ENCODE measurements at regions not wholly inside any gene's neighbourhood (a gene's known extent, or its start where the extent isn't known, plus 50 kb on each side); places are given as distances from the start of the nearest gene placed in this dataset.

- H3F3A ChIP-seq (ENCODE audit: insufficient read depth, low read length), result no peaks in the 10 kb centered on the region
- no peak overlapping the region for H3K9ac ChIP-seq (ENCODE audit: low read length)
- no peak overlapping the region for H2AFZ ChIP-seq (ENCODE audit: low read length)
- H3K4me1 ChIP-seq (ENCODE audit: low read length), result no peaks in the 10 kb centered on the region
- no peaks in the 10 kb centered on the region for H3K27me3 ChIP-seq (replicated peaks; ENCODE audit: insufficient read depth, low read length)
- H3K4me3 ChIP-seq (ENCODE audit: low read length), result no peak overlapping the region
- no peaks in the 10 kb centered on the region for H4K20me1 ChIP-seq (ENCODE audit: insufficient read depth, low read length)
- no peaks in the 10 kb centered on the region for H3K9me3 ChIP-seq (replicated peaks; ENCODE audit: insufficient read depth, low read length)
- no peak for TF ChIP-seq CTCF (IDR thresholded peaks at IDR 0.05; ENCODE audit: low read length)
- TF ChIP-seq EZH2 (optimal IDR thresholded peaks at IDR 0.05; ENCODE audit: low read depth, low read length), result no peak
- no peak for TF ChIP-seq EZH2phosphoT487 (IDR thresholded peaks at IDR 0.05; ENCODE audit: low read length)
- H3K9me2 ChIP-seq (replicated peaks; ENCODE audit: insufficient read depth, low read length), result no peaks in the 10 kb centered on the region
- no peaks in the 10 kb centered on the region for H3K79me2 ChIP-seq (ENCODE audit: low read length)
- H3K27ac ChIP-seq (ENCODE audit: low read length), result no peak overlapping the region
- H3K36me3 ChIP-seq (replicated peaks; ENCODE audit: insufficient read depth, low read length), result no peaks in the 10 kb centered on the region
- H3K4me2 ChIP-seq (ENCODE audit: low read depth, low read length), result no peak overlapping the region
- no peak for DNase-seq
These were observed 283.0 kb upstream of the MARCKS start for GRCh38 chr6:113574147-113574546.

- H3K4me1 ChIP-seq (ENCODE audit: low read length), result no peaks in the 10 kb centered on the region
- no peak overlapping the region for H3K27ac ChIP-seq (ENCODE audit: low read length)
- no peaks in the 10 kb centered on the region for H3K36me3 ChIP-seq (replicated peaks; ENCODE audit: insufficient read depth, low read length)
- no peak overlapping the region for H3K4me2 ChIP-seq (ENCODE audit: low read depth, low read length)
- no peaks in the 10 kb centered on the region for H3K27me3 ChIP-seq (replicated peaks; ENCODE audit: insufficient read depth, low read length)
- no peaks in the 10 kb centered on the region for H3K79me2 ChIP-seq (ENCODE audit: low read length)
- H3K9me3 ChIP-seq (replicated peaks; ENCODE audit: insufficient read depth, low read length), result no peaks in the 10 kb centered on the region
- no peaks in the 10 kb centered on the region for H3K9me2 ChIP-seq (replicated peaks; ENCODE audit: insufficient read depth, low read length)
- H4K20me1 ChIP-seq (ENCODE audit: insufficient read depth, low read length), result no peaks in the 10 kb centered on the region
- H3K9ac ChIP-seq (ENCODE audit: low read length), result no peak overlapping the region
- no peaks in the 10 kb centered on the region for H3F3A ChIP-seq (ENCODE audit: insufficient read depth, low read length)
- TF ChIP-seq EZH2 (optimal IDR thresholded peaks at IDR 0.05; ENCODE audit: low read depth, low read length) (no peak), CTCF (IDR thresholded peaks at IDR 0.05; ENCODE audit: low read length) (no peak), EZH2phosphoT487 (IDR thresholded peaks at IDR 0.05; ENCODE audit: low read length) (no peak)
- no peak overlapping the region for H2AFZ ChIP-seq (ENCODE audit: low read length)
- DNase-seq, result no peak
- H3K4me3 ChIP-seq (ENCODE audit: low read length), result no peak overlapping the region
These were observed 280.8 kb upstream of the MARCKS start for GRCh38 chr6:113576310-113576709.

- Histone ChIP-seq H3F3A (ENCODE audit: insufficient read depth, low read length) (no peaks in the 10 kb centered on the region), H3K4me1 (ENCODE audit: low read length) (no peaks in the 10 kb centered on the region), H3K27ac (ENCODE audit: low read length) (no peak overlapping the region), H3K79me2 (ENCODE audit: low read length) (no peaks in the 10 kb centered on the region), H3K4me3 (ENCODE audit: low read length) (no peak overlapping the region), H3K4me2 (ENCODE audit: low read depth, low read length) (no peak overlapping the region), H3K9me3 (replicated peaks; ENCODE audit: insufficient read depth, low read length) (no peaks in the 10 kb centered on the region), H3K9me2 (replicated peaks; ENCODE audit: insufficient read depth, low read length) (no peaks in the 10 kb centered on the region), H3K27me3 (replicated peaks; ENCODE audit: insufficient read depth, low read length) (no peaks in the 10 kb centered on the region), H4K20me1 (ENCODE audit: insufficient read depth, low read length) (no peaks in the 10 kb centered on the region), H3K9ac (ENCODE audit: low read length) (no peak overlapping the region), H3K36me3 (replicated peaks; ENCODE audit: insufficient read depth, low read length) (no peaks in the 10 kb centered on the region), H2AFZ (ENCODE audit: low read length) (no peak overlapping the region)
- no peak for DNase-seq
- TF ChIP-seq EZH2 (optimal IDR thresholded peaks at IDR 0.05; ENCODE audit: low read depth, low read length) (no peak), EZH2phosphoT487 (IDR thresholded peaks at IDR 0.05; ENCODE audit: low read length) (no peak), CTCF (IDR thresholded peaks at IDR 0.05; ENCODE audit: low read length) (no peak)
These were observed 278.5 kb upstream of the MARCKS start for GRCh38 chr6:113578691-113579090.

Data from MM.1S (cell line).